ENCODE measurements at regions not wholly inside any gene's neighbourhood (a gene's known extent, or its start where the extent isn't known, plus 50 kb on each side); places are given as distances from the start of the nearest gene placed in this dataset.

- WGBS (ENCODE audit: insufficient coverage) = 2% methylated on average over 4 of the region's 5 CpGs
- ATAC-seq = no peak
- Histone ChIP-seq H3K4me3 (ENCODE audit: low read length) (no peak overlapping the region), H3K36me3 (ENCODE audit: control insufficient read depth, insufficient read depth, low read length) (no peaks in the 10 kb centered on the region), H3K9me3 (ENCODE audit: control insufficient read depth, insufficient read depth, low read length) (peaks cover 12% of the 10 kb centered on the region), H3K4me1 (ENCODE audit: control insufficient read depth, insufficient read depth, low read length) (peaks cover 4% of the 10 kb centered on the region), H3K27ac (ENCODE audit: low read length) (no peak overlapping the region), H3K27me3 (ENCODE audit: control insufficient read depth, insufficient read depth, low read length) (no peaks in the 10 kb centered on the region)
- Mint-ChIP-seq H3K36me3 (no peaks in the 10 kb centered on the region), H3K27me3 (ENCODE audit: low read depth in 2 of 2) (peaks cover 0 to under 1% of the 10 kb centered on the region in 2 donors), H3K9me3 (peaks cover 0 to 7% of the 10 kb centered on the region in 2 donors), H3K4me1 (peaks cover 13 to 14% of the 10 kb centered on the region in 2 donors), H3K4me3 (no peak overlapping the region), H3K27ac (no peak overlapping the region)
- intact Hi-C loops (cut with micrococcal nuclease) = no loop called here
- TF ChIP-seq, protein P1, sequence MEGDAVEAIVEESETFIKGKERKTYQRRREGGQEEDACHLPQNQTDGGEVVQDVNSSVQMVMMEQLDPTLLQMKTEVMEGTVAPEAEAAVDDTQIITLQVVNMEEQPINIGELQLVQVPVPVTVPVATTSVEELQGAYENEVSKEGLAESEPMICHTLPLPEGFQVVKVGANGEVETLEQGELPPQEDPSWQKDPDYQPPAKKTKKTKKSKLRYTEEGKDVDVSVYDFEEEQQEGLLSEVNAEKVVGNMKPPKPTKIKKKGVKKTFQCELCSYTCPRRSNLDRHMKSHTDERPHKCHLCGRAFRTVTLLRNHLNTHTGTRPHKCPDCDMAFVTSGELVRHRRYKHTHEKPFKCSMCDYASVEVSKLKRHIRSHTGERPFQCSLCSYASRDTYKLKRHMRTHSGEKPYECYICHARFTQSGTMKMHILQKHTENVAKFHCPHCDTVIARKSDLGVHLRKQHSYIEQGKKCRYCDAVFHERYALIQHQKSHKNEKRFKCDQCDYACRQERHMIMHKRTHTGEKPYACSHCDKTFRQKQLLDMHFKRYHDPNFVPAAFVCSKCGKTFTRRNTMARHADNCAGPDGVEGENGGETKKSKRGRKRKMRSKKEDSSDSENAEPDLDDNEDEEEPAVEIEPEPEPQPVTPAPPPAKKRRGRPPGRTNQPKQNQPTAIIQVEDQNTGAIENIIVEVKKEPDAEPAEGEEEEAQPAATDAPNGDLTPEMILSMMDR (IDR thresholded peaks at IDR 0.05) = no peak
- DNase-seq = no peak
These were observed 993.3 kb downstream of the BRD1 start for GRCh38 chr22:48834404-48834803.

DNA sequence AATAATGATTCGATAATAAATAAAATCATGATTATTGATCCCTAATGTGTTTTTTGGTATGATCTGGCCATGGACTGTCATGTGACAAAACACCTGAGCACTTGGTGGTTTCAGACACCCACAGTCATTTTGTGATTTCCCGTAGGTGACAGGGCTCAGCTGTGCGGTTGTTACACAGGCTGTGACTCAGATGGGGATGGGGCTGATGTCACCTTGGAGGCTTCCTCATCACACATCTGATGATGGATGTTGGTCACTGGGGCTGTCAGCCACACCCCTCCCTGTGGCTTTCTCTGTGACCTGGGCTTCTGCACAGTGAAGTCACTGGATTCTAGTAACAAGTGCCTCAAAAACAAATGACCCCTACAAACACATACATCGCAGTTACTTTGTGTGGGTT, 995.1 kb downstream of the BRD1 start:
- peak; percentile 11 to 44 for DNase-seq
- Mint-ChIP-seq H3K4me1 (peaks cover 13 to 14% of the 10 kb centered on the region in 2 donors), H3K36me3 (no peaks in the 10 kb centered on the region), H3K9me3 (peaks cover 0 to 7% of the 10 kb centered on the region in 2 donors), H3K27ac (peak overlapping the region; percentile 57 to 59), H3K27me3 (ENCODE audit: low read depth in 2 of 2) (peaks cover 0 to 3% of the 10 kb centered on the region in 2 donors), H3K4me3 (peak overlapping the region; percentile 13)
- peaks cover 12% of the 10 kb centered on the region for H3K9me3 ChIP-seq (ENCODE audit: control insufficient read depth, insufficient read depth, low read length)
- intact Hi-C loops (cut with micrococcal nuclease) = no loop called here
- 46% methylated on average over 3 of the region's 4 CpGs for WGBS (ENCODE audit: insufficient coverage)
- H3K4me1 ChIP-seq (ENCODE audit: control insufficient read depth, insufficient read depth, low read length) = peaks cover 4% of the 10 kb centered on the region
- no peaks in the 10 kb centered on the region for H3K36me3 ChIP-seq (ENCODE audit: control insufficient read depth, insufficient read depth, low read length)
- ATAC-seq = peak; percentile 69 to 98 (median 94)
- TF ChIP-seq, protein P1 (IDR thresholded peaks at IDR 0.05) = no peak
- no peak overlapping the region for H3K27ac ChIP-seq (ENCODE audit: low read length)
- H3K27me3 ChIP-seq (ENCODE audit: control insufficient read depth, insufficient read depth, low read length) = no peaks in the 10 kb centered on the region
- H3K4me3 ChIP-seq (ENCODE audit: low read length) = no peak overlapping the region

DNA sequence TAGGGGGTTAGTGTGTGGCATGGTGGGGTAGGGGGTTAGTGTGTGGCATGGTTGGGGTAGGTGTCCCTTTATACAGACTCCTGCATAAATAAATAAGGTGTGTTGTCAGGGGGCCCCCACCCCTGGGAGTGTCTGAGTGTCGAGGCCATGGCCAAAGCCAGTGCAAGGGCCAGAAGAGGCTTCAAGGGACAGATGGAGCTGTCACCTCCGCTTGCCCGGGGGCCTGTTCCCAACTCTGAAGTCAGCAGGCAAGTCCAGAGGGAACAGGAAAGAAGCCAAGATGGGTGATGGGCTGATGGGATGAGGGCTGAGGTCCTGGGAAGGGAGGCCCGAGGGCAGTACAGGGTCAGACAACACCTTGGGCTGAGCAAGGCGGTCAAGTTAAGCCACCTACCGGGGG, 997.8 kb downstream of the BRD1 start:
- peaks cover 12% of the 10 kb centered on the region for H3K9me3 ChIP-seq (ENCODE audit: control insufficient read depth, insufficient read depth, low read length)
- peaks cover 0 to 5% of the 10 kb centered on the region in 2 donors for H3K27me3 Mint-ChIP-seq (ENCODE audit: low read depth in 2 of 2)
- H3K4me3 Mint-ChIP-seq = no peak overlapping the region
- TF ChIP-seq, protein P1 (IDR thresholded peaks at IDR 0.05) = no peak
- H3K27ac Mint-ChIP-seq = no peak overlapping the region
- no peaks in the 10 kb centered on the region for H3K36me3 Mint-ChIP-seq
- no peaks in the 10 kb centered on the region for H3K36me3 ChIP-seq (ENCODE audit: control insufficient read depth, insufficient read depth, low read length)
- no peak overlapping the region for H3K27ac ChIP-seq (ENCODE audit: low read length)
- intact Hi-C loops (cut with micrococcal nuclease) = no loop called here
- H3K27me3 ChIP-seq (ENCODE audit: control insufficient read depth, insufficient read depth, low read length) = no peaks in the 10 kb centered on the region
- peaks cover 13 to 14% of the 10 kb centered on the region in 2 donors for H3K4me1 Mint-ChIP-seq
- 86% methylated on average over 6 of the region's 6 CpGs for WGBS (ENCODE audit: insufficient coverage)
- DNase-seq (no peak), ATAC-seq (no peak)
- no peak overlapping the region for H3K4me3 ChIP-seq (ENCODE audit: low read length)
- peaks cover 0 to 3% of the 10 kb centered on the region in 2 donors for H3K9me3 Mint-ChIP-seq
- peaks cover 4% of the 10 kb centered on the region for H3K4me1 ChIP-seq (ENCODE audit: control insufficient read depth, insufficient read depth, low read length)

DNA sequence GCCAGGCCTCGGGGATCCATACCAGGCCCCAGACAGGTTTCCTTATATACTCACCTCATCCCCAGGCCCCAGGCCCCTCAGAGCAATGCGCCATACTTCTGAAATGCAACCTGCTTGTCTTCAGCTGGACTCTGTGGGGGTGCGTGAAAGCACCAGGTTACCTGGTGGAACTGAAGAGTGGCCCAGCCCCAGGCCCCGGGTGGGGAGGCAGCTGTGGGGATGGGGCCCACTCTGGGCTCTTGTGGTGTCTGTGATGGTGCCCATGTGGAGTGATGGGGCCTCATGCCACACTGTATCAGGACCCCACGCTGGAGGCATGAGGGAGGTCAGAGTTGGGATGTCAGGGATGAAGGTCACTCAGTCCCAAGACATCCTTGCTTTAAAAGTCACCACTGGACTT, 999.0 kb downstream of the BRD1 start:
- Histone ChIP-seq H3K9me3 (ENCODE audit: control insufficient read depth, insufficient read depth, low read length) (peaks cover 12% of the 10 kb centered on the region), H3K27ac (ENCODE audit: low read length) (no peak overlapping the region), H3K4me3 (ENCODE audit: low read length) (no peak overlapping the region), H3K27me3 (ENCODE audit: control insufficient read depth, insufficient read depth, low read length) (no peaks in the 10 kb centered on the region), H3K4me1 (ENCODE audit: control insufficient read depth, insufficient read depth, low read length) (peaks cover 4% of the 10 kb centered on the region), H3K36me3 (ENCODE audit: control insufficient read depth, insufficient read depth, low read length) (no peaks in the 10 kb centered on the region)
- Mint-ChIP-seq H3K27ac (no peak overlapping the region), H3K4me1 (peaks cover 12% of the 10 kb centered on the region in 2 donors), H3K4me3 (no peak overlapping the region), H3K36me3 (no peaks in the 10 kb centered on the region), H3K9me3 (peaks cover 0 to 3% of the 10 kb centered on the region in 2 donors), H3K27me3 (ENCODE audit: low read depth in 2 of 2) (peaks cover 5 to 7% of the 10 kb centered on the region in 2 donors)
- TF ChIP-seq, protein P1 (IDR thresholded peaks at IDR 0.05) = no peak
- WGBS (ENCODE audit: insufficient coverage) = 79% methylated on average over 5 of the region's 5 CpGs
- intact Hi-C loops (cut with micrococcal nuclease) = no loop called here
- no peak for DNase-seq
- ATAC-seq = no peak
